EL (cell line): ENCODE measurements at regions not wholly inside any gene's neighbourhood (a gene's known extent, or its start where the extent isn't known, plus 50 kb on each side); places are given as distances from the start of the nearest gene placed in this dataset.
"Not testable (repeated sequence)": the region's sequence is repeated elsewhere in the genome, so short reads cannot be mapped to it uniquely, and the experiment has no call there.

Experiments used
- DNase-seq: peaks from one replicate; pipeline ENCODE4 v3.0.0-alpha.2; 2016

DNA sequence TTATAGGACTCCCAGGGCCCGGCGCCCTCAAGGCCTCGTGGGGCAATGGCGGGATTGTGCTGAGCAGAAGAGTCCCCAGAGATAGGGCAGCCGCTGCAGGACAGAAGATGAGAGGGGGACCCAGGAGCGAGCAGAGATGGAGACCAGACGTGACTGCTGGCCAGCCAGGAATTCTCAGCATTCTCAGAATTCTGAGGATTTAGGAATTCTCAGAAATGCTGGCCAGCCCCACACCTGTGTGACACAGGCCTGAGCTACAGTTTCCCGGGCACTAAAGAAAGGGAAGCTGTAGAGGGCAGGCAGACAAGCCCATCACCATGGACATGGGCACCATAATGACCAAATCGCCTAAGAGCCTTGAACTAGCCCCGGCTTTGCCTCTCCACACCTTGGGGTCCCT, 186.2 kb upstream of the CDH4 start:
- DNase-seq, result no peak

- DNase-seq, result no peak
Observed at GRCh38 chr20:61066526-61066925, 185.5 kb upstream of the CDH4 start.

- no peak for DNase-seq
Observed at GRCh38 chr20:61067221-61067620, 184.8 kb upstream of the CDH4 start.

GRCh38 chr20:61072398-61072797, 179.7 kb upstream of the CDH4 start:
- DNase-seq, result no peak

- DNase-seq, result peak; percentile 33
Observed at GRCh38 chr20:61073376-61073775, 178.7 kb upstream of the CDH4 start.

DNA sequence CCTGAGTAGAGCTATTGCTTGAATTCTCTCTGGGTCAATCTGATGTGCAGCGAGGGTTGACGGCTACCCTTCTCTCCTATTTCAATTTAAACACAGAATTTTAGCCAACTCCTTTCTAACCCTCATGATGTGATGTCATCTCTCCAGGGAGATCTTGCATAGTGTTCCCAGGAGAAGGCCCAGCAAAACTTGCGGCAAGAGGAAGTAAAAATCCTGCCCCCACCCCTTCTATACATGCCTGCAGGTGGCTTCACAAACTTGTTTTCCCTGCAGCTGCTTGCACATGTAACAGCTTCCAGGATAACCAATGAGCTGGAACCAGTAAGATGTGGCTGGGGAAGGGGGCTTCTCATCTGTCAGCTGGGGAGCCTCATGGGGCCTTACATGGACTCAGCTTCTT, 169.3 kb upstream of the CDH4 start:
- no peak for DNase-seq

DNA sequence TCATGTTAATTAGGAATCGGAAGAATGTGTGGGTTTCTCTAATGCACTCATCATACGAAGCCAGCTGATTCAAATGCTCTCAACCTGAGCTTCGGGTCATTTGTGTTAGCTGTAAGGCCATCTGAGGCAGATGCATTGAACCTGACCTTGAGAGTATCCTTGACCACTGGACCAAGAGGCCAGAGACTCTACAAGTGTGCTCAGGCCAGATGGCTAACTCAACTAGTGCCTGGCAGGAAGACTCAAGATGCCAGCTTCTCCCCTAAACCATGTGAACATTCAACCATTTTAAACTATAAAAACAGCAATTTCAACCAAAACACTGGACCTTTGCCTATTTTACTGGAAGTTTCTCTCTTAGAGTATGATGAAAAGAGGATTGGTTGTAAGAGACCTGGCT, 168.6 kb upstream of the CDH4 start:
- no peak for DNase-seq

- no peak for DNase-seq
Observed at GRCh38 chr20:61086031-61086430, 166.0 kb upstream of the CDH4 start.

GRCh38 chr20:61090541-61090940, 161.5 kb upstream of the CDH4 start:
- DNase-seq, result no peak

DNA sequence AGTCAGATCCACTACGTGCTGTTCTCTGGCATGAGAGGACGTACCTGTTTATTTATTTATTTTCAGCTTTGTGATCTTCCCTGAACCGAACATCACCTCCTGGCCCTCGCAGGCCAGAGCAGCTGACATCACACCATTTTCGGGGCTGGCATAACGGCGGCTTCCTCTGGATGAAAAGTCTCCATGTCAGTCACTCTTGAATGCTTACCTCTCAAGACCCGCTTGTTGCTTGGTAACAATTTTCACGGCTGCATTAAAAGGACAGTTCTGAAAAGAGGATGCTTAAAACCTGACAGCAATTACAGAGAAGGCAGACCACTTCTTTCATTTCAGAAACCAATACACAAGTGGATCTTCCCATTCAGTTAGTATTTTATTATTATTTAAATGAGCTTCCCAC, 159.8 kb upstream of the CDH4 start:
- no peak for DNase-seq

GRCh38 chr20:61094581-61094980, 157.5 kb upstream of the CDH4 start:
- DNase-seq, result no peak

DNA sequence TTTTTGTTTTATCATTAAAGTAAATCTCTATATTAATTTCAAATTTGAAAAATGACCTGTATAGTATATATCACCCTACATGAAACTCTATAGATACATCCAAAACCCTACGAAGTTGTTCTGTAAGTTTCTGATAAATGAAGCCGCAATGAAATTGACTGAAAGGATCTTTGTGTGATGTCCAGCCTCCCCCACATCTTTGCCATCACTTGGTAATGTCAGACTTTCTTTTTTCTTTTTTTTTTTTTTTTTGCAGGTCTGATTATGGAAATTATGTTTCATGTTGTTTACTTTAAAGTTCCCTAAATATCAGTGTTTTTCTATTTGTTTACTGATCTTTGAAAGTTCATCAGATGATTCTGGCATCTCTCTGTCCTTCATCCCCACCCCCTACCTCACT, 155.6 kb upstream of the CDH4 start:
- no peak for DNase-seq

DNA sequence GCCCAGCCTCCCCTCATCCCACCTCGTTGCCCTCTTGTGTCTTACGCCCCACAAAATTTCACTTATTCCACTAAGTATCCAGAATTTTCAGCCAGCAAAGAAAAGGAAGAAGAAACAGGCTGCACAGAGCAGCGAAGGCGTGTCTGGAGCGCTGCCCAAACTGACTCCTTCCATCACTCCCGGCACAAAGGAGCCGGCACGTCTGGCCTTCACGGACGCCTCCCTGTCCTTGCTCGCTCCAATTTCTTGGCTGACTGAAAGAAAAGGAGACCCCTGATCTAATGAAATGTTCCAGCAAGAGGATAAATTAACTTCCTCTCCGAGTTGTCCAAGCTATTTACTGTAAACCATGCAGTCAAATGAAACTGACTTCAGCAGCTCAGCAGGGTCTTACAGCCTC, 152.3 kb upstream of the CDH4 start:
- DNase-seq, result no peak

DNA sequence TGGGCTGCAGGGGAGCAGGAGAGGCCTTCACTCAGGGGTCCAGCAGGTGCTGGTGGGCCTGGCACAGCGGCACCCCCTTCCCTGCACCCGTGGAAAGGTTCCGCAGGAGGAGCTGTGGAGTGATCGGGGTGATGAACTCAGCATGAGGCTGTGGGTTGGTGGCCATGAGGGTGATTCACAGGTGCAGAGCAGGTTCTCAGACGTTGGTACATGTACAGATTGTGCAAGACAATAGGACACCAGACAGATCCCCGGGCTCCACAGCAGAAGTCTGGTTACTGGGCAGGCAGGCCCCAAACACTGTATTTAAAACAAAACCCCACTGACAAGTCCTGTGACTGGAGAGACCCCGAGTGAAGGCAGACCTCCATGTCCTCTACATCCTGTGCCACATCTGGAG, 151.6 kb upstream of the CDH4 start:
- no peak for DNase-seq

DNA sequence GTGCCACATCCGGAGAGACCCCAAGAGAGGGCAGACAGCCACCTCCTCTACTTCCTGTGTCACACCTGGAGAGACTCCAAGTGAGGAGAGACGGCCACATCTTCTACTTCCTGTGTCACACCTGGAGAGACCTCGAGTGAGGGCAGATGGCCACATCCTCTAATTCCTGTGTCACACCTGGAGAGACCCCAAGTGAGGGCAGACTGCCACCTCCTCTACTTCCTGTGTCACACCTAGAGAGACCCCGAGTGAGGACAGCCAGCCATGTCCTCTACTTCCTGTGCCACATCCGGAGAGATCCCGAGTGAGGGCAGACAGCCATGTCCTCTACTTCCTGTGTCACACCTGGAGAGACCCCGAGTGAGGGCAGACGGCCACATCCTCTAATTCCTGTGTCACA, 150.7 kb upstream of the CDH4 start:
- DNase-seq, result not testable (repeated sequence)

- DNase-seq, result no peak
Observed at GRCh38 chr20:61104232-61104631, 147.8 kb upstream of the CDH4 start.

- DNase-seq, result no peak
Observed at GRCh38 chr20:61105395-61105794, 146.7 kb upstream of the CDH4 start.

- DNase-seq, result no peak
Observed at GRCh38 chr20:61106438-61106837, 145.6 kb upstream of the CDH4 start.

GRCh38 chr20:61109221-61109805, 142.7 kb upstream of the CDH4 start:
- no peak for DNase-seq

DNA sequence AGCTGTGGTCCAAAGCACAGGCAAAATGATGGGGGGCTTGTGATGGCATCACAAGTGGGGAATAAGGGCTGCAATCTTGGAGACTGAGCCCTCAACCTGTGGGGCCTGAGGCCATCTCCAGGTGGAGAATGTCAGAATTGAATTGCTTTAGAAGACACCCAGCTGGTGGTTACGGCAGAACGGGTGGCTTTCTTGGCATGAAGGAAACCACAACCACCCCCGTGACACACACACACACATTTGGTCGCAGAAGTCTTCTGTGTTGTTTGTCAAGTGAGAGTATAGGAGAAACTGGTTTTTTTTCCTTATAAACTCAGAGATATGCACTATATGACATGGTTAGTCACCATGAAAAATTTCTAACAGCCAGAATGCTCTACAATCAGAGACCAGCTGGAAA, 139.5 kb upstream of the CDH4 start:
- DNase-seq, result no peak

DNA sequence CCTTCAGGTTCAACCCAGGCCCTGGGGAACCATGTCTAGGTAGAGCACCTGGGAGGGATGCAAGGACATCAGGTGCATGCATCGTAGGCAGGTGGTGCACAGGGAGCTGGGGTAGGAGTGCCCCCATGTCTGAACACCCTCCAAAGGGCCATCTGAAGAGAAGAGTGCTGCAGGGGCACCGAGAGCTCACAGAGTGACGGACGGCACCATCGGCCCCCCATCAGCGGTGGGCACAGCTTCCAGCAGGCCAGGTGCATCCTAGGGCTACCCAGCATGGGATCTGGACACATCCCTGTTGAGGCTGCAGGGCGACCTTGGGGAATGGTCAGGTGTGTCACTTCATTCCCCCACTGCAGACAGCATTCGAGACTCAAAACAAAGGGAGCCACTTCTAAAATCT, 138.3 kb upstream of the CDH4 start:
- DNase-seq, result no peak

DNA sequence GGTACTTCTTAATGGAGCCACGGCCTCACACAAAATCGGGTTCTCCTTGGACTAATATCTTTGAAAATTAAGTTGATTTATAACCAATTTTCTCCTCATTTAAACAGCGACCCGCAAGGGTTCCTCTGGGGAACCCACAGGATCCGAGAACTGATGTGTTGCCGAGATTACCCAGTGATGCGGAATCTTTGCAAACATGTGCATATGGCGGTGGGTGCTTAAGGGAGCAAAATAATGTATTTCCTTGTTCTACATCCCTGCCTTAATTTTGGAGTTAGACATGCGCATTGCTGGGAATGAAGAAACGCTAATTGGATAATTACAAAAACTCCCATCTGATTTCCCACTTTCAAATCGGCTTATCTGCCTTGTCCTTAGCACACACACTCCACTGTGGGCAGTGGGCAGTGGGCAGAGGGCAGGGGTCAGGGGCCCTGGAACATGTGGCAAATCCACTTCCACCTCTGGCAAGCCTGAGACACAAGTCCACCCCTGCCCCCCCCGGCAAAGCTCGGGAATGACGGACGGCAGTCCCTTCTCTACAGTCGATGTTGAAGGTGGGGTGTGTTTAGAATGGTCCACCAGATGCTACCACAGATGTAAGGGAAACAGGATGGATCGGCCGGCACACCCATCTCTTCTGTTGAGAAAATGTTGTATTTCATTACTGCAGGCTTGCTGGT, 137.4 kb upstream of the CDH4 start:
- DNase-seq, result no peak

GRCh38 chr20:61115364-61116065, 136.5 kb upstream of the CDH4 start:
- DNase-seq, result no peak

- DNase-seq, result peak; percentile 73
Observed at GRCh38 chr20:61117725-61118124, 134.3 kb upstream of the CDH4 start.
